SK-N-DZ (cell line): ENCODE measurements at regions not wholly inside any gene's neighbourhood (a gene's known extent, or its start where the extent isn't known, plus 50 kb on each side); places are given as distances from the start of the nearest gene placed in this dataset.
"Not testable (repeated sequence)": the region's sequence is repeated elsewhere in the genome, so short reads cannot be mapped to it uniquely, and the experiment has no call there.

Source experiments
- DNase-seq: peaks from one replicate; pipeline ENCODE4 v3.0.0-alpha.2; 2015; ENCODE audit warnings: low spot score

DNA sequence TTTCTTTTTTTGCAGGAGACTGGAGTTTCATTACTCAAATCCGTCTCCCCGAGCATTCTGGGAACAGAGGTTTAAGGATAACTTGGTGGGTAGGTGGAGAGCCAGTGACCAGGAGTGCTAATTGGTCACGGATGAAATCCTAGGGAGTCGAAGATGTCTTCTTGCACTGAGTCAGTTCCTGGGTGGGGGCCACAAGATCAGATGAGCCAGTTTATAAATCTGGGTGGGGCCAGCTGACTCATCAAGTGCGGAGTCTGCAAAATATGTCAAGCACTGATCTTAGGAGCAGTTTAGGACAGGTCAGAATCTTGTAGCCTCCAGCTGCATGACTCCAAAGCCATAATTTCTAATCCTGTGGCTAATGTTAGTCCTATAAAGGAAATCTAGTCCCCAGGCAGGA, 741.3 kb downstream of the PCDH7 start:
- DNase-seq, result no peak

DNA sequence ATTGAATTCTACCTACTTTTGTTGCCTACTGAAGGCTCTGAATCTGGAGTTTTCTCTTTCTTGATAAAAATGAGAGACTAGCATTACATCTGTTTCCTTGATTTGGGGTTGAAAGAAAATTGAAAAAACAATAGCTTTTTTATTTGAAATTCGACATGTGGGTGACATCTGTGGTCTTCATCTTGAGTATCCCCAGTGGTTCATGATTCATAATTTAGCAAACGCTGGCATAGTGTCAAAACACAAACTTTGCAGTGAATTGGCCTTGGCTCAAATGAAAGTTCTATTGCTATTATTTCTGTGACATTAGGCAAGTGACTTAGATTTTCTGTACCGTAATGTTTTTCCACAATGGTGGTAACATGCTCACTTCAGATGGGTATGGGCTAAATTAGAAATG, 747.6 kb downstream of the PCDH7 start:
- DNase-seq, result no peak

DNA sequence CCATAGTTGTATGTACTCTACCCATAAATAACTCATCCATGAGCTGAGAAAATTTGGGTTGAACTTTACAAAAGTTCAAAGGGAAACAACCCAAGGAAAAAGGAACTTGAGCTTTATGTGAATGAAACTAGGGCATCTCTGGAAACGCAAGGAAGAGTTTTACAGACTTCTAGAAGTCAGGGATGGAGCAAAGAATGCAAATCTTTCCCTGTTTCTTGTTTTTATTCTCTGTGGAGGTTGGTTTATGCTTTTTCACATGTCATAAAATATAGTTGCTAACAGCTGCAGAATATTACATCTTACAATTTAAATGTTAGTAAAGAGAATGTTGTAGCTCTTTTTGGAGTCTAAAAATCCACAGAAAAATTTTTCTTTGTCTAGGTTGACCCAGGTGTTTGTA, 754.1 kb downstream of the PCDH7 start:
- DNase-seq, result no peak

- no peak for DNase-seq
Measured at GRCh38 chr4:31482691-31483090, 762.5 kb downstream of the PCDH7 start.

DNA sequence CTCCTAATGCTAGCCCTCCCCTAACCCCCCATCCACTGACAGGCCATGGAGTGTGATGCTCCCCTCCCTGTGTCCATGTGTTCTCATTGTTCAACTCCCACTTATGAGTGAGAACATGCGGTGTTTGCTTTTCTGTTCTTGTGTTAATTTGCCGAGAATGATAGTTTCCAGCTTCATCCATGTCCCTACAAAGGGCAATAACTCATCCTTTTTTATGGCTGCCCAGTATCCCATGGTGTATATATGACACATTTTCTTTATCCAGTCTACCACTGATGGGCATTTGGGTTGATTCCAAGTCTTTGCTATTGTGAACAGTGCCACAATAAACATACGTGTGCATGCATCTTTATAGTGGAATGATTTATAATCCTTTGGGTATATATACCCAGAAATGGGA, 779.0 kb downstream of the PCDH7 start:
- not testable (repeated sequence) for DNase-seq

DNA sequence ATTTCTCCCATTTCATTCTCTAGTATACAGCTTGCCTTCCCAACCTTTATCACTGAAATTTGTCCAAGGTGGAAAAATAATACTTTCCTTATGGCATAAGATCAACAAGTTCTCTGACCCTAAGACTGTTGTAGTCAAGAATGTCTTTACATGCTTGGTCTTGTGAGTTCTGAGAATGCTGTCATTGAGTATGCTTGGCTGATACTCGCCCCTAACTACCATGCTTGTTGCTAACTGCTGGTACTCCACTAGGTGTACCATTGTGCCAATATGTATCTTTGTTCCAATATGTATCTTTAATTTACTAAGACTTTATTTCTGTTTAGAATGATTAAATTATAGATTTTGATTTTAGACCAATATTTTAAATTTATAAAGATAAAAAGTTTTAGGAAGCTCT, 796.4 kb downstream of the PCDH7 start:
- DNase-seq, result no peak

DNA sequence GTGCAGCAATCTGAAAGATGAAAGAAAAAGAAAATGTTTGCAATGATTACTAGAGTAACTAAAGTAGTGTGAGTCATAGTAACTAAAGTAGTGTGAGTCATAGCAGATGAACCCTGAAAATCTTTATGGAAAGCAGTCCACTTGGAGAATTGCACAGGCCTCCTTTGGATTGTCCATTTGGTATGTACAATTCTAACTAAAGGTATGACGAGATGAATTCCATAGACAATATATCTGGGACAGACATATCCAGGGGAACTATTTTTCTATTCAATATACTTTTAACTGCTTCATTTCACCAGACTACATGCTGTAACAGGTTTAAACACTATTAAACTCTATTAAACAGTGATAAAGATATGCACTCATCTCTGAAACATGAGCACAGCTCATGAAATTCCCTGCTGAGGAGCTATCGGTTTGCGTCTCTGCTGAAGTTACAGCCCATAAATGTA, 798.7 kb downstream of the PCDH7 start:
- DNase-seq, result no peak

- DNase-seq, result no peak
Measured at GRCh38 chr4:31530555-31530954, 810.4 kb downstream of the PCDH7 start.

GRCh38 chr4:31538877-31539276, 818.7 kb downstream of the PCDH7 start:
- no peak for DNase-seq

GRCh38 chr4:31539284-31540069, 819.3 kb downstream of the PCDH7 start:
- no peak for DNase-seq

DNA sequence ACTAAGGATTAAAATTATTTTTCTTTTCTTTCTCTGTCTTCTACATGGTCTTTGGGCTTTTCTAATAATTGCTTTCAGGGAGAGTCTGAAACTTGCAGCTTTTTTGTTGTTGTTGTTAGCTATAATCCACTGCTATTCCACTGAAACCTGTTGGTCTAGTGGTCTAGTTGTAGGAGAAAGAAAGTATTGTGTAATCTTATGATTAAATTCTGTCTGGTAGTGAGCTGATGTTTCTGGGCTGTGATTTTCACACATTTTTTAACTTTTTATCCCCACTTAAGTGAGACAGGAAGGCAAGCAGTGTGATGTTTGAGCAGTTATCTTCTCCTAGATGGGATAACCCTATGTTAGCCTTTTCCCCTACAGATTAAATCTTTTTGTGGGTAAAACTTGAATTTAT, 825.2 kb downstream of the PCDH7 start:
- no peak for DNase-seq

- DNase-seq, result no peak
Measured at GRCh38 chr4:31545755-31546154, 825.6 kb downstream of the PCDH7 start.

GRCh38 chr4:31548021-31548420, 827.9 kb downstream of the PCDH7 start:
- DNase-seq, result no peak

GRCh38 chr4:31548823-31549222, 828.7 kb downstream of the PCDH7 start:
- DNase-seq, result no peak

GRCh38 chr4:31549256-31549655, 829.1 kb downstream of the PCDH7 start:
- no peak for DNase-seq

- no peak for DNase-seq
Measured at GRCh38 chr4:31557437-31557836, 837.3 kb downstream of the PCDH7 start.

DNA sequence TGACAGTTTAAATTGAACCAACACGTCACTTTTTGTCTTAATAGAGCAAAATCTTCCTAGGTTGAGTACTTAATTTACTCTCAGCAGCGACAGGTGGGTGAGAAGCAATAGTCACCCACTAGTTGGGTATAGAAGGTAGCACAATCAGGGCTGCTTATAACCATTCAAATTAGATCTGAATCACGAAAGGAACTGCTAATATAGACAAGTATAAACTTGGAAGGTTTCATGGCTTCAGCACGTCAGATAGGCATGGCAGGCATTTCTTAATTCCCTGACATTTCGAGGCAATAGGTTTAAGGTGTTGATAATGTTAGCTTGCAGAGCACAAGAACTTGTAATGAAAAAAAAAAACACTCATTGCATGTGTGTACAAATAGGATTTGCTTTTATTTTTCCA, 853.4 kb downstream of the PCDH7 start:
- DNase-seq, result no peak

GRCh38 chr4:31575504-31575903, 855.3 kb downstream of the PCDH7 start:
- no peak for DNase-seq

DNA sequence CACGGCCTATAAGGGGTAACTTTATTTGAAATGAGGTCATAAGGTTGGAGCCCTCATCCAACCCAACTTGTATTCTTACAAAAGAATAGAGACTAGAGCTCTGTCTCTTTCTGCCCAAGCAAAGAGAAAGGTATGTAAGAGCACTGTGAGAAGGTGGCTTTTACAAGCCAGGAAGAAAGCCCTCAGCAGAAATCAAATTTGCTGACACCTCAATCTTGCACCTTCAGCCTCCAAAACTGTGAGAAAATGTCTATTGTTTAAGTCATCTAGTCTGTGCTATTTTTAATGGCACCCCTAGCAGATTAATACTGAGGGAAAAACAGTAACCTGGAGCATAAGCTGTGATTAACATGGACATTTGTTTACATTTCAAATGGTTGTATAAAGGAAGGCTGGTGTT, 860.7 kb downstream of the PCDH7 start:
- no peak for DNase-seq

GRCh38 chr4:31585503-31585902, 865.3 kb downstream of the PCDH7 start:
- no peak for DNase-seq

DNA sequence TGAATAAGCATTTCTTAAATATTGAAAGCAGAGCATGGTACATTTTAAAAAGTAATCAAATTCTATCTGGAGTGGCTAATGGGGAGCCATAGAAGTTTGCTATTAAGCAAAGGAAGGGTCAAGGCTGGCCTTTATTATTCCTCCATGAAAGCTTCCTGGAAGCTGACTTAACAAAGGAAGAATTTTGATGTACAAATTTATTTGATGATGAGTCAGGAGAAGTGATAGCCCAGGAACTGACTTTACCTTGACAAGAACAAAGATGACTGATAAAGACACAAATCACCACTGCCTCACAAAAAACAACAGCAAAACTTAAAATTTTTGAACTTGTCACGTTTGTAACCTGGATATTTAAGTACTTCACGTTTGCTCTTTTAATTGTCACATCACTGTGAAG, 872.1 kb downstream of the PCDH7 start:
- no peak for DNase-seq

DNA sequence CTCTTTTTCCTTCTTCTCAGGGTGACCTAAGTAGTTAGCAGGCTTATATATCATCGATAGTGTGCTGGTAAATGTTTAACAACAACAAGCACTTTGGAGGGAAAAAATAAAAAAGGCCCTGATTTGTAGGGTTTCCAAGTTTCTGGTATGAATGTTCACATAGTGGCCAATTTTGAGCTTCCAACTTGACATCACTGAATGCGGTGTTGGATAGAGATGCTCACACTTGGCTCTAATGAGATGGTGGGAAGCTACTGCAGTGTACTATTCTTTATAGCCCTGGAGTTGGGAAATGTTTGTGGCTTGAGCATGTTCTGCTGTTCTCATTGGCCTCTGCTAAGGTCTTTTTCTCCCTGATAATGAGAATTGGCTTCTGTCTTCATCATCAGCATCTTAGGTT, 875.3 kb downstream of the PCDH7 start:
- DNase-seq, result no peak

DNA sequence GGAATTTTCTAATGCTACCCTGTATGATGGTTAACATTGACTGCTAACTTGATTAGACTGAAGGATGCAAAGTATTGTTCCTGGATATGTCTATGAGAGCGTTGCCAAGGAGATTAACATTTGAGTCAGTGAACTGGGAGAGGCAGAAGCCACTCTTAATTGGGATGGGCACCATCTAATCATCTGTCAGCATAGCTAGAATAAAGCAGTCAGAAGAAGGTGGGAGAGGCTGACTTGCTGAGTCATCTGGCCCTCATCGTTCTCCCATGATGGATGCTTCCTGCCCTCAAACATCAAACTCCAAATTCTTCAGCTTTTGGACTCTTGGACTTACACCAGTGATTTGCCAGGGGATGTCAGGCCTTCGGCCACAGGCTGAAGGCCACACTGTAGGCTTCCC, 878.5 kb downstream of the PCDH7 start:
- no peak for DNase-seq

DNA sequence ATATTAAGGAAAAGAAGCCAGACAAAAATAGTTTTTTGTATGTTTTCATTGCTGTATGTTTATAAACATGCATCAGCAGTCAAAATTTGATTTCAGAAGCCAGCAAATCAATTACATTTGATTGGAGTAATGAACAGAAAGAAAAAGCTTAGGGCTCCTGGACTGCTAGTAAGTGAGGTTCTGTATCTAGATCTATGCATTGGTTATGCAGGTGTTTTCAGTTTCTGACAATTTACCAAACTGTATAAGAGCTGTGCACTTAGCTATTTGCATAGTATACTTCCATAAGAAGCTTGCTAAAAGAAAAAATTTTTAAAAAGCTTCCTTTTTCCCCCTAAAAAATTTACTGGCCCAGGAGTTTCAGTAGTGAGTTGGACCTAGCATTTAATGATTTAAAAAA, 881.6 kb downstream of the PCDH7 start:
- DNase-seq, result no peak
